Spleen (tissue), 7 donors: ENCODE measurements at regions not wholly inside any gene's neighbourhood (a gene's known extent, or its start where the extent isn't known, plus 50 kb on each side); places are given as distances from the start of the nearest gene placed in this dataset.

ENCODE experiments used
- POLR2A ChIP-seq, 3 donors: fragments of 450-650 bp; IDR thresholded peaks; one replicate each; pipeline ENCODE4 v1.5.1; 2017; ENCODE audit warnings: antibody characterized with exemption in 3 of 3, mild to moderate bottlenecking in 1 of 3
- POLR2AphosphoS5 ChIP-seq, 3 donors: sonication (generic); formaldehyde crosslinking; IDR thresholded peaks; one replicate each; pipeline ENCODE4 v1.5.1; 2017; ENCODE audit warnings: antibody characterized with exemption in 3 of 3
- TF ChIP-seq, protein P1 (sequence below), 11 experiments: fragments of 200-600 bp in 7 of 11; fragments of 450-650 bp in 4 of 11; sonication (generic) in 4 of 11; IDR thresholded peaks in 8 of 11; conservative IDR thresholded peaks in 3 of 11; 1 replicate in 7 of 11; 2 replicates in 4 of 11; pipeline versions ENCODE4 v1.4.0 to v1.8.0; 2016 to 2021; ENCODE audit warnings: antibody characterized with exemption in 11 of 11, inconsistent platforms in 4 of 11, mild to moderate bottlenecking in 1 of 11
- donor health status: DM: no; HTN: no; CAD: no; lungs with moderate emphysema.
- donor health status: DM: no; HTN: no; CAD: no.
- donor health status: DM: no; HTN: no; CAD: no.

- TF ChIP-seq POLR2A (IDR thresholded peaks at IDR 0.05) (no peak), POLR2AphosphoS5 (IDR thresholded peaks at IDR 0.05) (no peak)
- TF ChIP-seq, protein P1, sequence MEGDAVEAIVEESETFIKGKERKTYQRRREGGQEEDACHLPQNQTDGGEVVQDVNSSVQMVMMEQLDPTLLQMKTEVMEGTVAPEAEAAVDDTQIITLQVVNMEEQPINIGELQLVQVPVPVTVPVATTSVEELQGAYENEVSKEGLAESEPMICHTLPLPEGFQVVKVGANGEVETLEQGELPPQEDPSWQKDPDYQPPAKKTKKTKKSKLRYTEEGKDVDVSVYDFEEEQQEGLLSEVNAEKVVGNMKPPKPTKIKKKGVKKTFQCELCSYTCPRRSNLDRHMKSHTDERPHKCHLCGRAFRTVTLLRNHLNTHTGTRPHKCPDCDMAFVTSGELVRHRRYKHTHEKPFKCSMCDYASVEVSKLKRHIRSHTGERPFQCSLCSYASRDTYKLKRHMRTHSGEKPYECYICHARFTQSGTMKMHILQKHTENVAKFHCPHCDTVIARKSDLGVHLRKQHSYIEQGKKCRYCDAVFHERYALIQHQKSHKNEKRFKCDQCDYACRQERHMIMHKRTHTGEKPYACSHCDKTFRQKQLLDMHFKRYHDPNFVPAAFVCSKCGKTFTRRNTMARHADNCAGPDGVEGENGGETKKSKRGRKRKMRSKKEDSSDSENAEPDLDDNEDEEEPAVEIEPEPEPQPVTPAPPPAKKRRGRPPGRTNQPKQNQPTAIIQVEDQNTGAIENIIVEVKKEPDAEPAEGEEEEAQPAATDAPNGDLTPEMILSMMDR (IDR thresholded peaks at IDR 0.05 in 8 of 11, conservative IDR thresholded peaks at IDR 0.05 in 3 of 11) = no peak
Observed at GRCh38 chr3:70806021-70806420, 493.6 kb upstream of the MDFIC2 start.
